ENCODE measurements at regions not wholly inside any gene's neighbourhood (a gene's known extent, or its start where the extent isn't known, plus 50 kb on each side); places are given as distances from the start of the nearest gene placed in this dataset.

GRCh38 chr10:59588791-59589190 lies 120.9 kb downstream of the SLC16A9 start (continued):
- TF ChIP-seq ZNF407 (IDR thresholded peaks at IDR 0.05; ENCODE audit: low read depth) (no peak), ZBTB40 (IDR thresholded peaks at IDR 0.05) (peak; percentile 82), ZBTB40 (CRISPR knock-in tag; IDR thresholded peaks at IDR 0.05) (no peak), FOXA1 (IDR thresholded peaks at IDR 0.05; ENCODE audit: borderline replicate concordance) (no peak), E2F3 (CRISPR knock-in tag; IDR thresholded peaks at IDR 0.05) (no peak), BCL6 (CRISPR knock-in tag; IDR thresholded peaks at IDR 0.05) (no peak), CEBPB (tag; IDR thresholded peaks at IDR 0.05) (no peak), CREB5 (CRISPR knock-in tag; IDR thresholded peaks at IDR 0.05) (no peak), ZNF140 (CRISPR knock-in tag; IDR thresholded peaks at IDR 0.05) (no peak), GTF2E2 (tag; IDR thresholded peaks at IDR 0.05) (no peak), RFX1 (IDR thresholded peaks at IDR 0.05) (peak; percentile 82)
